ENCODE measurements at regions not wholly inside any gene's neighbourhood (a gene's known extent, or its start where the extent isn't known, plus 50 kb on each side); places are given as distances from the start of the nearest gene placed in this dataset.

DNA sequence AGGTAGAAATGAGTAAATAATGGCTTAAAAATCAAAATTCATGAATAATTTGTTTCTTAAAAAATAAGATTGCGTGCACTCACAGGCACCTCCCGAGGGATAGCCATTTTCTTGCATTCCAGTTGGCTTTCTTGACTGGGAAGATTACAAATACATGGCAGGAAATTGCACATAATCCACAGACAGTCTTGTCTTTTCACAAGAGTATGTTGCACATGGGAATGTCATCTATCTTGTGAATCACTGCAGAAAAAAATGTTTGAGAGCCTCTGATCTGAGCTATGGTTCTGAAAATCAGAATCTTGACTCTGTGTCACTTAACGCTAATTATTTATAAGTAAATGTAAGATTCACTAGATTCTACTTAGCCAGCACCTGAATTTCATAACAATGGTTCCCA, 74.1 kb upstream of the PRKG1 start:
- H3K27me3 ChIP-seq (ENCODE audit: insufficient read depth, low read length): no peaks in the 10 kb centered on the region
- 93% methylated on average over 2 of the region's 3 CpGs for WGBS

DNA sequence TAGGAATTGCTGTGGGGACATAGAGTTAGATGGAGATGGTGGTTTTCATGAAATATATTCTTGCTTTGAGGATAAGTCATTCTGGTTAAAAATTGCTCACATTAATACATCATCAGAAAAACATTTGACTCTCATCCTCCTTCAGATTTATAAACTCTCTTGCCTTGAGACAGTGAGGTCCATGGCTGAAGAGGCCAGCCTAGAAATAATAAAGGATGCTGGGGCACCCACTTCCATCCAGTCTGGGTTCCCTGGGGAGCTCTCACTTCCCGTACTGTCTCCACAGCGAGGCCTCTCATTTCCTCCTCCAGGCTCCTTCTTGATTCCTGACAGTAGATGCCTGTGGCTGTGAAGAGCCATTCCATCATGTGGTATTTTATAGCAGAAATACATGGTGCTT, 73.3 kb upstream of the PRKG1 start:
- 75% methylated on average over 2 of the region's 2 CpGs for WGBS

More for the DNA sequence above, 74.1 kb upstream of the PRKG1 start:
- Histone ChIP-seq H3K9ac (ENCODE audit: low read depth, low read length) (no peak overlapping the region), H3K4me3 (ENCODE audit: low read length) (no peak overlapping the region), H3K9me3 (ENCODE audit: insufficient read depth, low read depth, low read length) (no peaks in the 10 kb centered on the region), H3K4me1 (ENCODE audit: insufficient read depth, low read length) (no peaks in the 10 kb centered on the region), H3K36me3 (ENCODE audit: insufficient read depth, low read length) (no peaks in the 10 kb centered on the region), H3K27ac (ENCODE audit: low read depth, low read length) (no peak overlapping the region)

GRCh38 chr10:51001587-51001986, 72.7 kb upstream of the PRKG1 start:
- no peak overlapping the region for H3K9ac ChIP-seq (ENCODE audit: low read depth, low read length)
- H3K27me3 ChIP-seq (ENCODE audit: insufficient read depth, low read length): no peaks in the 10 kb centered on the region
- H3K27ac ChIP-seq (ENCODE audit: low read depth, low read length): no peak overlapping the region
- no peaks in the 10 kb centered on the region for H3K9me3 ChIP-seq (ENCODE audit: insufficient read depth, low read depth, low read length)
- no peaks in the 10 kb centered on the region for H3K36me3 ChIP-seq (ENCODE audit: insufficient read depth, low read length)
- H3K4me1 ChIP-seq (ENCODE audit: insufficient read depth, low read length): peaks cover 14% of the 10 kb centered on the region
- no CpG with 5 or more reads among the region's 1 CpG for WGBS
- H3K4me3 ChIP-seq (ENCODE audit: low read length): no peak overlapping the region

More for the DNA sequence above, 73.3 kb upstream of the PRKG1 start:
- Histone ChIP-seq H3K4me3 (ENCODE audit: low read length) (no peak overlapping the region), H3K9ac (ENCODE audit: low read depth, low read length) (no peak overlapping the region), H3K36me3 (ENCODE audit: insufficient read depth, low read length) (no peaks in the 10 kb centered on the region), H3K27me3 (ENCODE audit: insufficient read depth, low read length) (no peaks in the 10 kb centered on the region), H3K4me1 (ENCODE audit: insufficient read depth, low read length) (peaks cover 8% of the 10 kb centered on the region), H3K9me3 (ENCODE audit: insufficient read depth, low read depth, low read length) (no peaks in the 10 kb centered on the region), H3K27ac (ENCODE audit: low read depth, low read length) (no peak overlapping the region)

- Histone ChIP-seq H3K4me3 (ENCODE audit: low read length) (no peak overlapping the region), H3K27me3 (ENCODE audit: insufficient read depth, low read length) (no peaks in the 10 kb centered on the region), H3K27ac (ENCODE audit: low read depth, low read length) (no peak overlapping the region), H3K4me1 (ENCODE audit: insufficient read depth, low read length) (peaks cover 18% of the 10 kb centered on the region), H3K9me3 (ENCODE audit: insufficient read depth, low read depth, low read length) (no peaks in the 10 kb centered on the region), H3K36me3 (ENCODE audit: insufficient read depth, low read length) (no peaks in the 10 kb centered on the region), H3K9ac (ENCODE audit: low read depth, low read length) (no peak overlapping the region)
- WGBS: 89% methylated on average over 1 of the region's 1 CpG
Observed at GRCh38 chr10:51002469-51002868, 71.8 kb upstream of the PRKG1 start.

DNA sequence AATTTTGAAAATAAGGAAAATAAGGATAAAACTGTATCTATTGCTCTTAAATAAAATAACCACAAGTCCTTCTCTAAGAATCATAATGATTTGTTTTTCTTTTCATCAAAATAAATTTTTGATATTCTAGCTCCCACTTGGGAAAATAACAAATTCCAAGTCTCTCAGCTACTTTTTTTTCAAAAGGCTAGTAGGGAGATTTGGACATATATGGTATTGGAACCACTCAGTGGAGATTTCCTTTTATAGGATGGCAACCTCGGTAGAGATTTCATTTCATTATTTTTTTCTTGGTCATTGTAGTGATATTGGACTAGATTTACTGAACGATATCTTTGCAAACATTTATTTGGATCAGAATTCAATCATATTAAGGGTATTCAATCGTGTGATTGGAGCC, 69.5 kb upstream of the PRKG1 start:
- Histone ChIP-seq H3K4me1 (ENCODE audit: insufficient read depth, low read length) (peaks cover 18% of the 10 kb centered on the region), H3K36me3 (ENCODE audit: insufficient read depth, low read length) (no peaks in the 10 kb centered on the region), H3K27me3 (ENCODE audit: insufficient read depth, low read length) (no peaks in the 10 kb centered on the region), H3K9ac (ENCODE audit: low read depth, low read length) (no peak overlapping the region), H3K27ac (ENCODE audit: low read depth, low read length) (no peak overlapping the region), H3K9me3 (ENCODE audit: insufficient read depth, low read depth, low read length) (no peaks in the 10 kb centered on the region), H3K4me3 (ENCODE audit: low read length) (no peak overlapping the region)
- WGBS: 92% methylated on average over 3 of the region's 3 CpGs

DNA sequence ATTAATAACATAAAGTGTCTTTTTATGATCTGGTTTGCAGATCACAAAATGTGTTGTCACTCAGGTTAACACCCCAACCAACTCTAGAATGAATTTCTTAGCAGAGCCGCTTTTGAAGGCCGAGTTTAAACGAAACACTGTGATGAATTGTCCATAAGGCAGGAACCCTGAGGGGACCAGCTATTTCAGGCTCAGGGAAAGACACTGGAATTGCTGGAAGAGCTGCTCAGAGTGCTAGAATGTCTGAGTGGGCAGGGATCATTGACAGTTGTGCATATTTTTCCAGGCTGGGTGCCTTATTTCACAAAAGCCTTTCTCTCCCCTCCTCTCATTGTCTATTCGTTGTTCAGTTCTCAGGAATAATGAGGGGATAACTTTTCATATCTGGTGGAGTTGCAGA, 68.7 kb upstream of the PRKG1 start:
- H3K9me3 ChIP-seq (ENCODE audit: insufficient read depth, low read depth, low read length): no peaks in the 10 kb centered on the region
- H3K9ac ChIP-seq (ENCODE audit: low read depth, low read length): no peak overlapping the region
- H3K27me3 ChIP-seq (ENCODE audit: insufficient read depth, low read length): no peaks in the 10 kb centered on the region
- peaks cover 18% of the 10 kb centered on the region for H3K4me1 ChIP-seq (ENCODE audit: insufficient read depth, low read length)
- no peak overlapping the region for H3K27ac ChIP-seq (ENCODE audit: low read depth, low read length)
- WGBS: 88% methylated on average over 4 of the region's 4 CpGs
- no peak overlapping the region for H3K4me3 ChIP-seq (ENCODE audit: low read length)
- H3K36me3 ChIP-seq (ENCODE audit: insufficient read depth, low read length): no peaks in the 10 kb centered on the region

GRCh38 chr10:51006686-51007085, 67.6 kb upstream of the PRKG1 start:
- H3K27ac ChIP-seq (ENCODE audit: low read depth, low read length): no peak overlapping the region
- no peaks in the 10 kb centered on the region for H3K27me3 ChIP-seq (ENCODE audit: insufficient read depth, low read length)
- H3K9ac ChIP-seq (ENCODE audit: low read depth, low read length): no peak overlapping the region
- 72% methylated on average over 5 of the region's 5 CpGs for WGBS
- H3K36me3 ChIP-seq (ENCODE audit: insufficient read depth, low read length): no peaks in the 10 kb centered on the region
- H3K9me3 ChIP-seq (ENCODE audit: insufficient read depth, low read depth, low read length): no peaks in the 10 kb centered on the region
- H3K4me1 ChIP-seq (ENCODE audit: insufficient read depth, low read length): peaks cover 18% of the 10 kb centered on the region
- no peak overlapping the region for H3K4me3 ChIP-seq (ENCODE audit: low read length)

DNA sequence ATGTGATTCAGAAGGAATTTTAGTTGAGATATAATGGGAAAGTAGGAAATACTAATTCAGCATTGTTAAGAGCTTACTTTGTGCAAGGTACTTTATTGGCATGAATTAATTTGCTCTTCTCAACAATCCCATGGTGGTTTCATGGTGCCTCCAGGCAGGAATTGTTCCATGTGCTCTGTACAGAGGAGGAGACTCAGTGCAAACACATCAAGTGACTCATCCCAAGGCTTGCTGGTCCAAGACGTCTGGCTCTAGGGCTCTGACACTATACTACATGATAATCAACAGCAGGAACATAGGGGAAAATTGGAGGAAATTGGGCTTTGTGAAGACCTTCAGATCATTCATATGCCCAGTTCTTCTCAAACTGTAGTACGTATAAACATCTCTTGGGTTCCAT, 66.5 kb upstream of the PRKG1 start:
- WGBS: 87% methylated on average over 2 of the region's 2 CpGs
- Histone ChIP-seq H3K4me3 (ENCODE audit: low read length) (no peak overlapping the region), H3K4me1 (ENCODE audit: insufficient read depth, low read length) (peaks cover 18% of the 10 kb centered on the region), H3K36me3 (ENCODE audit: insufficient read depth, low read length) (no peaks in the 10 kb centered on the region), H3K27ac (ENCODE audit: low read depth, low read length) (no peak overlapping the region), H3K9me3 (ENCODE audit: insufficient read depth, low read depth, low read length) (no peaks in the 10 kb centered on the region; the same call in 1 of the 2 replicates), H3K27me3 (ENCODE audit: insufficient read depth, low read length) (no peaks in the 10 kb centered on the region), H3K9ac (ENCODE audit: low read depth, low read length) (no peak overlapping the region)

DNA sequence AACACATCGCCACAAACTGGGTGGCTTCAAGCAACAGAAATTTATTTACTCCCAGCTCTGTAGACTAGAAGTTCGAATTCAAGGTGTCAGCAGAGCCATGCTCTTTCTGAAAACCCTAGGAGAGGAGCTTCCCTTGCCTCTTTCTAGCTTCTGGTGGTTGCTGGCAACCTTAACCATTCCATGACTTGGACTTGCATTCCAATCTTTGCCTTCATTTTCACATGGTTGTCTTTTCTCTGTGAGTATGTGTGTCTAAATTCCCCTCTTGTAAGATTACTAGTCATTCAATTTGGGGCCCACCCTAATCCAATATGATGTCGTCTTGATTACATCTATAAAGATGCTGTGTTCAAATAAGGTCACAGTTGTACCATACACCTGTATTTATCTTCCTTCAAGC, 65.9 kb upstream of the PRKG1 start:
- 95% methylated on average over 3 of the region's 3 CpGs for WGBS
- Histone ChIP-seq H3K9ac (ENCODE audit: low read depth, low read length) (no peak overlapping the region), H3K4me3 (ENCODE audit: low read length) (no peak overlapping the region), H3K27ac (ENCODE audit: low read depth, low read length) (no peak overlapping the region), H3K36me3 (ENCODE audit: insufficient read depth, low read length) (no peaks in the 10 kb centered on the region), H3K27me3 (ENCODE audit: insufficient read depth, low read length) (no peaks in the 10 kb centered on the region), H3K4me1 (ENCODE audit: insufficient read depth, low read length) (peaks cover 18% of the 10 kb centered on the region), H3K9me3 (ENCODE audit: insufficient read depth, low read depth, low read length) (no peaks in the 10 kb centered on the region; the same call in 1 of the 2 replicates)

- Histone ChIP-seq H3K27me3 (ENCODE audit: insufficient read depth, low read length) (no peaks in the 10 kb centered on the region), H3K4me3 (ENCODE audit: low read length) (no peak overlapping the region), H3K4me1 (ENCODE audit: insufficient read depth, low read length) (peaks cover 10% of the 10 kb centered on the region), H3K9ac (ENCODE audit: low read depth, low read length) (no peak overlapping the region), H3K27ac (ENCODE audit: low read depth, low read length) (no peak overlapping the region), H3K9me3 (ENCODE audit: insufficient read depth, low read depth, low read length) (no peaks in the 10 kb centered on the region; the same call in 1 of the 2 replicates), H3K36me3 (ENCODE audit: insufficient read depth, low read length) (no peaks in the 10 kb centered on the region)
- 22% methylated on average over 2 of the region's 2 CpGs for WGBS
Observed at GRCh38 chr10:51010977-51011376, 63.3 kb upstream of the PRKG1 start.

- Histone ChIP-seq H3K27ac (ENCODE audit: low read depth, low read length) (no peak overlapping the region), H3K9ac (ENCODE audit: low read depth, low read length) (no peak overlapping the region), H3K4me3 (ENCODE audit: low read length) (no peak overlapping the region), H3K9me3 (ENCODE audit: insufficient read depth, low read depth, low read length) (no peaks in the 10 kb centered on the region; the same call in 1 of the 2 replicates), H3K4me1 (ENCODE audit: insufficient read depth, low read length) (0 out of 2 replicates have a peak, but pooled peaks cover under 1% of the 10 kb centered on the region), H3K27me3 (ENCODE audit: insufficient read depth, low read length) (no peaks in the 10 kb centered on the region), H3K36me3 (ENCODE audit: insufficient read depth, low read length) (no peaks in the 10 kb centered on the region)
- WGBS: 89% methylated on average over 1 of the region's 2 CpGs
Observed at GRCh38 chr10:51012073-51012472, 62.2 kb upstream of the PRKG1 start.

- no peak overlapping the region for H3K4me3 ChIP-seq (ENCODE audit: low read length)
- no peak overlapping the region for H3K27ac ChIP-seq (ENCODE audit: low read depth, low read length)
- 90% methylated on average over 3 of the region's 4 CpGs for WGBS
Observed at GRCh38 chr10:51014680-51015389, 59.5 kb upstream of the PRKG1 start.

More at GRCh38 chr10:51014680-51015389, 59.5 kb upstream of the PRKG1 start:
- Histone ChIP-seq H3K4me1 (ENCODE audit: insufficient read depth, low read length) (no peaks in the 10 kb centered on the region), H3K27me3 (ENCODE audit: insufficient read depth, low read length) (no peaks in the 10 kb centered on the region), H3K9ac (ENCODE audit: low read depth, low read length) (no peak overlapping the region), H3K9me3 (ENCODE audit: insufficient read depth, low read depth, low read length) (no peaks in the 10 kb centered on the region; the same call in 1 of the 2 replicates), H3K36me3 (ENCODE audit: insufficient read depth, low read length) (no peaks in the 10 kb centered on the region)
